Neural cell (in vitro differentiated cells): ENCODE measurements at regions not wholly inside any gene's neighbourhood (a gene's known extent, or its start where the extent isn't known, plus 50 kb on each side); places are given as distances from the start of the nearest gene placed in this dataset.

ENCODE experiments used
- EZH2 ChIP-seq: fragments of 200-600, 300-800 bp; shearing (Covaris generic), sonication (generic); IDR thresholded peaks from 2 replicates; pipeline ENCODE4 v1.6.1; 2014; ENCODE audit warnings: antibody characterized with exemption, low read length, borderline replicate concordance, mild to moderate bottlenecking; ENCODE audit not compliant: insufficient read depth, poor library complexity, severe bottlenecking
- MXI1 ChIP-seq: fragments of 450-650 bp; conservative IDR thresholded peaks from 2 replicates; pipeline ENCODE4 v1.6.1; 2014; ENCODE audit warnings: antibody characterized with exemption, mild to moderate bottlenecking; ENCODE audit not compliant: poor library complexity, severe bottlenecking
- POLR2AphosphoS5 ChIP-seq: IDR thresholded peaks from 2 replicates; pipeline ENCODE4 v1.6.1; 2012
- RAD21 ChIP-seq: fragments of 450-650 bp; conservative IDR thresholded peaks from 2 replicates; pipeline ENCODE4 v1.6.1; 2014; ENCODE audit warnings: antibody characterized with exemption, mild to moderate bottlenecking, moderate library complexity
- TF ChIP-seq, protein P1 (sequence below): fragments of 450-650 bp; IDR thresholded peaks from 2 replicates; pipeline ENCODE4 v1.5.1; 2014; ENCODE audit warnings: antibody characterized with exemption, mild to moderate bottlenecking, moderate library complexity; ENCODE audit not compliant: poor library complexity, severe bottlenecking
- TF ChIP-seq, protein P2 (sequence below): IDR thresholded peaks from 2 replicates; pipeline ENCODE4 v1.6.1; 2012; ENCODE audit warnings: borderline replicate concordance

GRCh38 chr13:105333416-105333815 lies 1202.0 kb downstream of the EFNB2 start:
- TF ChIP-seq, protein P1, sequence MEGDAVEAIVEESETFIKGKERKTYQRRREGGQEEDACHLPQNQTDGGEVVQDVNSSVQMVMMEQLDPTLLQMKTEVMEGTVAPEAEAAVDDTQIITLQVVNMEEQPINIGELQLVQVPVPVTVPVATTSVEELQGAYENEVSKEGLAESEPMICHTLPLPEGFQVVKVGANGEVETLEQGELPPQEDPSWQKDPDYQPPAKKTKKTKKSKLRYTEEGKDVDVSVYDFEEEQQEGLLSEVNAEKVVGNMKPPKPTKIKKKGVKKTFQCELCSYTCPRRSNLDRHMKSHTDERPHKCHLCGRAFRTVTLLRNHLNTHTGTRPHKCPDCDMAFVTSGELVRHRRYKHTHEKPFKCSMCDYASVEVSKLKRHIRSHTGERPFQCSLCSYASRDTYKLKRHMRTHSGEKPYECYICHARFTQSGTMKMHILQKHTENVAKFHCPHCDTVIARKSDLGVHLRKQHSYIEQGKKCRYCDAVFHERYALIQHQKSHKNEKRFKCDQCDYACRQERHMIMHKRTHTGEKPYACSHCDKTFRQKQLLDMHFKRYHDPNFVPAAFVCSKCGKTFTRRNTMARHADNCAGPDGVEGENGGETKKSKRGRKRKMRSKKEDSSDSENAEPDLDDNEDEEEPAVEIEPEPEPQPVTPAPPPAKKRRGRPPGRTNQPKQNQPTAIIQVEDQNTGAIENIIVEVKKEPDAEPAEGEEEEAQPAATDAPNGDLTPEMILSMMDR: no peak
- TF ChIP-seq POLR2AphosphoS5 (no peak), MXI1 (no peak), EZH2 (no peak), RAD21 (no peak)
- TF ChIP-seq, protein P2, sequence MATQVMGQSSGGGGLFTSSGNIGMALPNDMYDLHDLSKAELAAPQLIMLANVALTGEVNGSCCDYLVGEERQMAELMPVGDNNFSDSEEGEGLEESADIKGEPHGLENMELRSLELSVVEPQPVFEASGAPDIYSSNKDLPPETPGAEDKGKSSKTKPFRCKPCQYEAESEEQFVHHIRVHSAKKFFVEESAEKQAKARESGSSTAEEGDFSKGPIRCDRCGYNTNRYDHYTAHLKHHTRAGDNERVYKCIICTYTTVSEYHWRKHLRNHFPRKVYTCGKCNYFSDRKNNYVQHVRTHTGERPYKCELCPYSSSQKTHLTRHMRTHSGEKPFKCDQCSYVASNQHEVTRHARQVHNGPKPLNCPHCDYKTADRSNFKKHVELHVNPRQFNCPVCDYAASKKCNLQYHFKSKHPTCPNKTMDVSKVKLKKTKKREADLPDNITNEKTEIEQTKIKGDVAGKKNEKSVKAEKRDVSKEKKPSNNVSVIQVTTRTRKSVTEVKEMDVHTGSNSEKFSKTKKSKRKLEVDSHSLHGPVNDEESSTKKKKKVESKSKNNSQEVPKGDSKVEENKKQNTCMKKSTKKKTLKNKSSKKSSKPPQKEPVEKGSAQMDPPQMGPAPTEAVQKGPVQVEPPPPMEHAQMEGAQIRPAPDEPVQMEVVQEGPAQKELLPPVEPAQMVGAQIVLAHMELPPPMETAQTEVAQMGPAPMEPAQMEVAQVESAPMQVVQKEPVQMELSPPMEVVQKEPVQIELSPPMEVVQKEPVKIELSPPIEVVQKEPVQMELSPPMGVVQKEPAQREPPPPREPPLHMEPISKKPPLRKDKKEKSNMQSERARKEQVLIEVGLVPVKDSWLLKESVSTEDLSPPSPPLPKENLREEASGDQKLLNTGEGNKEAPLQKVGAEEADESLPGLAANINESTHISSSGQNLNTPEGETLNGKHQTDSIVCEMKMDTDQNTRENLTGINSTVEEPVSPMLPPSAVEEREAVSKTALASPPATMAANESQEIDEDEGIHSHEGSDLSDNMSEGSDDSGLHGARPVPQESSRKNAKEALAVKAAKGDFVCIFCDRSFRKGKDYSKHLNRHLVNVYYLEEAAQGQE: no peak
